ENCODE measurements at regions not wholly inside any gene's neighbourhood (a gene's known extent, or its start where the extent isn't known, plus 50 kb on each side); places are given as distances from the start of the nearest gene placed in this dataset.

GRCh38 chr20:60816901-60817300, 435.2 kb upstream of the CDH4 start:
- no peak for DNase-seq

- no peak for DNase-seq
These were observed 434.2 kb upstream of the CDH4 start for GRCh38 chr20:60817891-60818290.

- no peak for DNase-seq
These were observed 432.6 kb upstream of the CDH4 start for GRCh38 chr20:60819511-60819910.

GRCh38 chr20:60820149-60820548, 431.9 kb upstream of the CDH4 start:
- DNase-seq, result no peak

- no peak for DNase-seq
These were observed 431.1 kb upstream of the CDH4 start for GRCh38 chr20:60820918-60821317.

GRCh38 chr20:60822699-60823607, 429.1 kb upstream of the CDH4 start:
- DNase-seq, result no peak

GRCh38 chr20:60835876-60836275, 416.2 kb upstream of the CDH4 start:
- no peak for DNase-seq

- no peak for DNase-seq
These were observed 414.8 kb upstream of the CDH4 start for GRCh38 chr20:60837173-60837770.

GRCh38 chr20:60838297-60838696, 413.8 kb upstream of the CDH4 start:
- DNase-seq, result no peak

GRCh38 chr20:60840971-60841370, 411.1 kb upstream of the CDH4 start:
- DNase-seq, result no peak

- DNase-seq, result no peak
These were observed 406.9 kb upstream of the CDH4 start for GRCh38 chr20:60845146-60845545.

- no peak for DNase-seq
These were observed 400.0 kb upstream of the CDH4 start for GRCh38 chr20:60851826-60852704.

- DNase-seq, result no peak
These were observed 394.4 kb upstream of the CDH4 start for GRCh38 chr20:60857708-60858107.

- no peak for DNase-seq
These were observed 389.5 kb upstream of the CDH4 start for GRCh38 chr20:60862601-60863000.

- DNase-seq, result no peak
These were observed 388.5 kb upstream of the CDH4 start for GRCh38 chr20:60863548-60863947.

- DNase-seq, result no peak
These were observed 384.5 kb upstream of the CDH4 start for GRCh38 chr20:60867589-60867988.

- no peak for DNase-seq
These were observed 383.7 kb upstream of the CDH4 start for GRCh38 chr20:60868316-60868891.

- no peak for DNase-seq
These were observed 383.0 kb upstream of the CDH4 start for GRCh38 chr20:60869087-60869486.

- DNase-seq, result no peak
These were observed 382.4 kb upstream of the CDH4 start for GRCh38 chr20:60869625-60870024.

GRCh38 chr20:60870040-60870439, 382.0 kb upstream of the CDH4 start:
- no peak for DNase-seq

GRCh38 chr20:60872224-60872623, 379.8 kb upstream of the CDH4 start:
- DNase-seq, result no peak

- no peak for DNase-seq
These were observed 374.8 kb upstream of the CDH4 start for GRCh38 chr20:60877071-60877857.
